ENCODE measurements at regions not wholly inside any gene's neighbourhood (a gene's known extent, or its start where the extent isn't known, plus 50 kb on each side); places are given as distances from the start of the nearest gene placed in this dataset.

DNA sequence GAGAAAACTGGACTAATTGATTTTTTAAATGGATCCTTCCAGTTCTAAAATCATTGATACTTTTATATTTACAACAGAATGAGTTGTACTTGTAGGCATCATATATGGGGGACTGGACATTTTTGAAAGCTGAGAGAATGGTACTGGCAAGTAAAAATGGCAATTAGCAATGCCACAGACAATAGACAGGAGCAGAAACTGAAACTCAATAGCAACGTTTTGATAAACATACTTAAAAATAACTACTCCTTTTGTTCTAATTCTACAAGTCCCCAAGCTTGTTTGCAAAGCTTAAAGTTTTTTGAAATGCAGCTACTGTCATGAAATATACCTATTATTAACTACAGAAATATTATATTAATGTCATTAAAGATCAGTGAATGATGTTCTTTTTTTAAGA is 52.8 kb upstream of the FBXL7 start:
- no peak for DNase-seq

GRCh38 chr5:15446552-15446951 is 53.4 kb upstream of the FBXL7 start:
- no peak for DNase-seq

DNA sequence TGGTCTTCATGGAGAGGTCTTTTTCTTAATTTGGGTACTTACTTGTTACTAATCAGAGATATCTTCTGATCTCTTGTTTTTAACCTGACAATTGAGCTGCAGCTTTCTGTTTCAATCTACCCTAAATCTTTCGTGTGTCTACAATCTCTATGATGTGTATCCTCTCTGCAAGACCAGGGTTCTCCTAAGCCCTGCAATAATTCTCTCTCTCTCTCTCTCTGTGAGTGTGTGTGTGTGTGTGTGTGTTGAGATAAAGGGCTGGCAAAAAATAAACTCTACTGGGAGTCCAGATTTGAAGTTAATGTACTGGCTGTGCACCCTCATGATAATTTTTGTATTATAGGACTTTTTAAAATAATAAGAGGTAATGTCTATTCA is 57.8 kb upstream of the FBXL7 start:
- no peak for DNase-seq

- DNase-seq, result no peak
Observed at GRCh38 chr5:15441433-15442192, 58.4 kb upstream of the FBXL7 start.

DNA sequence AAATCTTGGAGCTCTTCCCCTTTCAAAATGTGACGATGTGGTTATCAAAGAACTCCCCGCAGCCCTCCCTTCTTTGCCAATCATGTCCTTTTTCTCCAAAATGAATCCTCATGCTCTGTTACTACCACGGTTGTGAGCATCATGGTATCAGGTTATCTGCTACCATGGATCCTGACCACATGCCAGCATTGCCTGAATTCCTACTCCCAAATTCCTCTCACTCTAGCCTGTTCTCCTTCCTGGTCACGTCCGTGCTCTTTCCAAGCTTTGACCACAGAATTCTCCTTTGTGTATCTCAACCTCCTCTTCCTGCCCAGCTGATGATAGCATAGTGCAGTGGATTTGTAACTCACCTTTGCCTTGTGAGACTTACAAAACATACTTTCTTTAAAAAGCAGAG is 59.5 kb upstream of the FBXL7 start:
- DNase-seq, result no peak

- DNase-seq, result no peak
Observed at GRCh38 chr5:15439801-15440200, 60.2 kb upstream of the FBXL7 start.

- DNase-seq, result no peak
Observed at GRCh38 chr5:15433709-15434108, 66.3 kb upstream of the FBXL7 start.

GRCh38 chr5:15431923-15432322 is 68.1 kb upstream of the FBXL7 start:
- no peak for DNase-seq

- no peak for DNase-seq
Observed at GRCh38 chr5:15425766-15426165, 74.2 kb upstream of the FBXL7 start.

DNA sequence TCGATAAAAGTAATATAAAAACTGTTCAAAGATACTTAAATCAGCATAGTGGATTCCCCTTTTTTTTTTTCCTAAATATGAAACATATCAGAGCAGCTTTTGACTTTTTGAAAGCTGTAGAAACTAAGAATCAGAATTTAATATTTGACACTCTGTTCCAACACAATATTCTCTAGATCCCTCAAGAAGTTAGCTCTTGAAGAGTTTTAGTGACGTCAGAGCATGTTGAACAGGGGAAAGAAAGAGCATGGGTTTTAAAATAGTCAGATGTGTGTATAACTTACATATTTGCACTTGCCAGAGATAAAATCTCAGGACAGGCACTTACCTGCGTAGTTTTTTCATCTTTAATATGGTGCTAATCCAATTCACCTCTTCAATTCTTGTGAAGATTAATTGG is 75.2 kb upstream of the FBXL7 start:
- no peak for DNase-seq

DNA sequence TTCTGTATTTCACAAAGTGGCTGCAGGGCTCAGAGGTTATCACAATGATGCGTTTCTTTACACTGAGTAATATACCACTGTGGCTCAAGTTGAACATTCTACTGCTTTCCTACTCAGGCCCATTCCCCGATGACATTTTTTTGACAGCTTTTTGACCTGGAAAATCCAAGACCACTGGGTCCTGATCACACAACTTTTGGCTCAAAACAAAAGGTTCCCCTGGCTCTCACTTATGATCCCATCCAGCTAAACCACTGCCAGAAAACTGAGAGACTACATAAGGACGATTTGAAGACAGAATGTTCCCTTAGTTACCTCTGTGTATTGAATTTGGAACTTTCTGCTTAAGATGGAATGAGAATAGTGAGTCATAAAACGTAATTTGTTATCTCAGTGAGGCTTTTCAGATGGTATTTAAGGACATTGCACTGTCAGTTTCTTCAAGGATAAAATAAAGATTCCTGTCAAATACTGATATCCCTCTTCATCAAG is 78.0 kb upstream of the FBXL7 start:
- no peak for DNase-seq

DNA sequence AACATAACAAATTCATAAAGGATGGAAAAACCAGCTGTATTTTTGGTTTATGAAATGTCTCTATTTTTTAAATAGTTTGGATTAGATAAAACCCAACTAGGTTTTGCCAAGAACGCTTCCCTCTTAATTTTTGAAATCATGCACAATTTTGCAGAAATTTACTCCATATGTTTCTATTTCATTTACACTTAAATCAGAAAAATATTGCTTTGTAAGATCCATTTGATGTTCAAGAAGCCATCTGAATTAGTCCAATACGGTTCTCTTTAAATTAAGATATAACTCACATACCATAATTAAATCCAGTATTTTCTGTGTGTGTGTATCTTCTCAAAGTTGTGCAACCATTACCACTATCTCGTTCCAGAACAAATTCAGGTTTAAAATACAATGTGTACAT is 78.6 kb upstream of the FBXL7 start:
- no peak for DNase-seq

GRCh38 chr5:15420201-15420600 is 79.8 kb upstream of the FBXL7 start:
- DNase-seq, result no peak

GRCh38 chr5:15417156-15417555 is 82.8 kb upstream of the FBXL7 start:
- no peak for DNase-seq

DNA sequence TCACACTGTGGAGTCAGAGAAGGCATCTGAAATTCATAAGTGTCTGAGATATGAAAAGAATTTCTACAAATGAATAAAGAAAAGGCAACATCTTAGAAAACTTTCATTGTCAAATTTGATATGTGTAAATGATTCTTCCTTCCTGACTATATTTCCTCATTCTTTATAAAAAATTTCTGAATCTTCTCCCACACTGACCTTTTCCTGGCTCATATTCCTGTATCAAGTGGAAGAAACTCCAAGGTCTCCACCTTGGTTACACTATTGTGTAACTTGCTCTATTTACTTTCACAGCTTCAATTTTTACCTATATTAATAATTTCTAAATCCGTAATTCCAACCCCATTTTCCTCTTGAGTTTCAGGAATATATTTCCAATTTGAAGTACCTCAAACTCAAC is 93.5 kb upstream of the FBXL7 start:
- no peak for DNase-seq

- DNase-seq, result no peak
Observed at GRCh38 chr5:15393146-15393545, 106.8 kb upstream of the FBXL7 start.

- no peak for DNase-seq
Observed at GRCh38 chr5:15391704-15392397, 108.1 kb upstream of the FBXL7 start.

GRCh38 chr5:15388866-15389265 is 111.1 kb upstream of the FBXL7 start:
- DNase-seq, result no peak

GRCh38 chr5:15387931-15388524 is 112.0 kb upstream of the FBXL7 start:
- DNase-seq, result no peak

DNA sequence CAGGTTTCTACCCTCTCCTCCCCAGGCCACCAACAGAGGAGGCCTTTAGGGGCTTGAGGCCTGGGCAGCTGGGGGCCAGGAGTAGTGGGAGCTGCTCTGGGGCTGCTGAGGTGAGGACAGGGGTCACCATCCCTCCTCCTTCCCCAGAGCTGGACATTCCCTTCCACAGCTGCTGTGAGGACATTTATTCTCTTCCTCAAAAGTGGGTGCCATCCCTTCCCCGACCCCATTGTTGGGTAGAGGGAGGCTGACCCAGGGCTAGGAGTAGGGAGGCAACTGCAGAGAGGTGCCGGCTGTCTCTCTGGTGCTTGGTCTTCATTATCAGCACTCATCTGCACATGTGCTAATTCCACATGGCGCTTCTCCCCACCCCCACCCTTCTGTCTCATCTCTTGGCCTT is 113.9 kb upstream of the FBXL7 start:
- no peak for DNase-seq

DNA sequence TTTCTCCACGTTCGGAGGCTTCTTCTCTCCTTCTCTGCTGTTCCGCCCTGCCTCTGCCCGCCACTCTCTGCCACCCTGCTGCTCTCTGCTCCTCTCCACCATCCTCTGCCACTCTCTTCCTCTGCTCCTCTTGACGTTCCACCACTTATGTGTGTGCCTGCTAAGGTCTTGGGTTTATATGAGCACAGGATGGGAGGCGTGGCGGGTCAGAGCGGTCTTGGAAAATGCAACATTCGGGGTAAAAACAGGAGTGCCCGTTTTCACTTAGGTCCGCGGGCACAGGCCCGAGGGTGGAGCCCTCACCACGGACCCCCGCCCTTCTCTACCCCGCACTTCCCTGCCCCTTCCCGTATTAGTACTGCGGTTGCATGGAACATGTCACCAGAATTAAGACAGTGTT is 114.4 kb upstream of the FBXL7 start:
- DNase-seq, result no peak

GRCh38 chr5:15385037-15385436 is 114.9 kb upstream of the FBXL7 start:
- DNase-seq, result no peak

DNA sequence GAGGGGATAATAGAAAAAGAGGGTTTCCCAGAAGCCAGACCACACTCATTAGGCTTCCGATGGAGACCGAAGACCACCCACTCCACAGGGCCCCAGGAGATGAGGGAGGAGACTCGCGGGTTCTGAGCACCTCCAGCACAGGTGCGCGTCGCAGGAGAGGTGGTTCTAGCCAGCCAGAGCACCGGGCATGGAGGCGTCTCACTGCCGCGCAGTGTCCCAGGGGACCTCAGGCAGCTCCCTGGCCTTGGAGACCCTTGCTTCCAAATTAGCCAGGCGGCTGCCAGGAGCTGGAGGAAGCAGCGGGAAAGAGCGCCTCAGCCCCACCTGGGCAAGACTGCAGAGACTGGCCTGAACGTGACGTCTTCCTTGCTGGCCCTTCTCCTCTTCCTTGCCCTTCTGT is 115.4 kb upstream of the FBXL7 start:
- no peak for DNase-seq

GRCh38 chr5:15384176-15384575 is 115.8 kb upstream of the FBXL7 start:
- DNase-seq, result no peak

Data from CD4-positive, alpha-beta T cell treated with Interleukin-6 for 4 hours (primary cell).